ENCODE measurements at regions not wholly inside any gene's neighbourhood (a gene's known extent, or its start where the extent isn't known, plus 50 kb on each side); places are given as distances from the start of the nearest gene placed in this dataset.
A peak's percentile ranks its signal among the peaks of the same experiment; 100 is the strongest.

- DNase-seq (ENCODE audit: insufficient read length, low spot score) (no peak), FAIRE-seq (no peak)
Observed at GRCh38 chr3:86738684-86739083, 252.3 kb downstream of the VGLL3 start.

- no peak for FAIRE-seq
- no peak for DNase-seq (ENCODE audit: insufficient read length, low spot score)
Observed at GRCh38 chr3:86737517-86737916, 253.4 kb downstream of the VGLL3 start.

GRCh38 chr3:86733257-86733656, 257.7 kb downstream of the VGLL3 start:
- FAIRE-seq (no peak), DNase-seq (ENCODE audit: insufficient read length, low spot score) (no peak)

- FAIRE-seq (no peak), DNase-seq (ENCODE audit: insufficient read length, low spot score) (no peak)
Observed at GRCh38 chr3:86731501-86731901, 259.4 kb downstream of the VGLL3 start.

GRCh38 chr3:86723433-86723832, 267.5 kb downstream of the VGLL3 start:
- DNase-seq (ENCODE audit: insufficient read length, low spot score) (no peak), FAIRE-seq (no peak)

GRCh38 chr3:86711634-86712033, 279.3 kb downstream of the VGLL3 start:
- no peak for FAIRE-seq
- no peak for DNase-seq (ENCODE audit: insufficient read length, low spot score)

- FAIRE-seq: no peak
Observed at GRCh38 chr3:86708893-86709292, 282.1 kb downstream of the VGLL3 start.

GRCh38 chr3:86702381-86702958, 288.5 kb downstream of the VGLL3 start:
- no peak for FAIRE-seq
- peak; percentile 4 for DNase-seq (ENCODE audit: insufficient read length, low spot score)

More at GRCh38 chr3:86708893-86709292, 282.1 kb downstream of the VGLL3 start:
- no peak for DNase-seq (ENCODE audit: insufficient read length, low spot score)

- DNase-seq (ENCODE audit: insufficient read length, low spot score) (no peak), FAIRE-seq (no peak)
Observed at GRCh38 chr3:86695752-86696151, 295.2 kb downstream of the VGLL3 start.

- DNase-seq (ENCODE audit: insufficient read length, low spot score): no peak
- no peak for FAIRE-seq
Observed at GRCh38 chr3:86673991-86674390, 317.0 kb downstream of the VGLL3 start.

- FAIRE-seq (no peak), DNase-seq (ENCODE audit: insufficient read length, low spot score) (no peak)
Observed at GRCh38 chr3:86661817-86662216, 329.1 kb downstream of the VGLL3 start.

- no peak for FAIRE-seq
Observed at GRCh38 chr3:86658876-86659275, 332.1 kb downstream of the VGLL3 start.

GRCh38 chr3:86654806-86655460, 336.0 kb downstream of the VGLL3 start:
- no peak for FAIRE-seq
- no peak for DNase-seq (ENCODE audit: insufficient read length, low spot score)

More at GRCh38 chr3:86658876-86659275, 332.1 kb downstream of the VGLL3 start:
- no peak for DNase-seq (ENCODE audit: insufficient read length, low spot score)

GRCh38 chr3:86653661-86654205, 337.2 kb downstream of the VGLL3 start:
- FAIRE-seq: no peak
- DNase-seq (ENCODE audit: insufficient read length, low spot score): no peak

- no peak for DNase-seq (ENCODE audit: insufficient read length, low spot score)
- no peak for FAIRE-seq
Observed at GRCh38 chr3:86648087-86648486, 342.9 kb downstream of the VGLL3 start.

GRCh38 chr3:86645756-86646155, 345.2 kb downstream of the VGLL3 start:
- FAIRE-seq: no peak

GRCh38 chr3:86634361-86634760, 356.6 kb downstream of the VGLL3 start:
- FAIRE-seq: no peak

More at GRCh38 chr3:86645756-86646155, 345.2 kb downstream of the VGLL3 start:
- DNase-seq (ENCODE audit: insufficient read length, low spot score): no peak

GRCh38 chr3:86629511-86629910, 361.4 kb downstream of the VGLL3 start:
- no peak for DNase-seq (ENCODE audit: insufficient read length, low spot score)
- FAIRE-seq: no peak

More at GRCh38 chr3:86634361-86634760, 356.6 kb downstream of the VGLL3 start:
- DNase-seq (ENCODE audit: insufficient read length, low spot score): no peak

- FAIRE-seq (no peak), DNase-seq (ENCODE audit: insufficient read length, low spot score) (no peak)
Observed at GRCh38 chr3:86624192-86624591, 366.8 kb downstream of the VGLL3 start.

GRCh38 chr3:86618706-86619105, 372.2 kb downstream of the VGLL3 start:
- FAIRE-seq: no peak
- DNase-seq (ENCODE audit: insufficient read length, low spot score): no peak

- no peak for DNase-seq (ENCODE audit: insufficient read length, low spot score)
- no peak for FAIRE-seq
Observed at GRCh38 chr3:86605166-86605565, 385.8 kb downstream of the VGLL3 start.

- no peak for FAIRE-seq
- no peak for DNase-seq (ENCODE audit: insufficient read length, low spot score)
Observed at GRCh38 chr3:86595696-86596095, 395.3 kb downstream of the VGLL3 start.

Measured in HTR-8/SVneo (cell line).